GM12865 (cell line): ENCODE measurements at regions not wholly inside any gene's neighbourhood (a gene's known extent, or its start where the extent isn't known, plus 50 kb on each side); places are given as distances from the start of the nearest gene placed in this dataset.

Source experiments
- DNase-seq: peaks from one replicate; pipeline ENCODE4 v3.0.0; 2010; ENCODE audit warnings: low read depth
- H3K4me3 ChIP-seq: 2 replicates; pipeline ENCODE4 v1.5.1; 2011; ENCODE audit warnings: mild to moderate bottlenecking, low read depth, low read length, control low read depth
- TF ChIP-seq, protein P1 (sequence below): IDR thresholded peaks from 2 replicates; pipeline ENCODE4 v1.5.1; 2011; ENCODE audit warnings: low read length, control low read depth, low read depth, inconsistent platforms; ENCODE audit not compliant: insufficient read depth; ENCODE audit errors: missing control alignments

- no peak for DNase-seq
- TF ChIP-seq, protein P1, sequence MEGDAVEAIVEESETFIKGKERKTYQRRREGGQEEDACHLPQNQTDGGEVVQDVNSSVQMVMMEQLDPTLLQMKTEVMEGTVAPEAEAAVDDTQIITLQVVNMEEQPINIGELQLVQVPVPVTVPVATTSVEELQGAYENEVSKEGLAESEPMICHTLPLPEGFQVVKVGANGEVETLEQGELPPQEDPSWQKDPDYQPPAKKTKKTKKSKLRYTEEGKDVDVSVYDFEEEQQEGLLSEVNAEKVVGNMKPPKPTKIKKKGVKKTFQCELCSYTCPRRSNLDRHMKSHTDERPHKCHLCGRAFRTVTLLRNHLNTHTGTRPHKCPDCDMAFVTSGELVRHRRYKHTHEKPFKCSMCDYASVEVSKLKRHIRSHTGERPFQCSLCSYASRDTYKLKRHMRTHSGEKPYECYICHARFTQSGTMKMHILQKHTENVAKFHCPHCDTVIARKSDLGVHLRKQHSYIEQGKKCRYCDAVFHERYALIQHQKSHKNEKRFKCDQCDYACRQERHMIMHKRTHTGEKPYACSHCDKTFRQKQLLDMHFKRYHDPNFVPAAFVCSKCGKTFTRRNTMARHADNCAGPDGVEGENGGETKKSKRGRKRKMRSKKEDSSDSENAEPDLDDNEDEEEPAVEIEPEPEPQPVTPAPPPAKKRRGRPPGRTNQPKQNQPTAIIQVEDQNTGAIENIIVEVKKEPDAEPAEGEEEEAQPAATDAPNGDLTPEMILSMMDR, result no peak
- no peak overlapping the region for H3K4me3 ChIP-seq
Observed at GRCh38 chr11:11069841-11070835, 212.3 kb upstream of the ZBED5 start.

GRCh38 chr11:11068113-11068512 is 210.3 kb upstream of the ZBED5 start:
- H3K4me3 ChIP-seq, result no peak overlapping the region
- DNase-seq, result no peak
- TF ChIP-seq, protein P1, result no peak

GRCh38 chr11:11065396-11065795 is 207.5 kb upstream of the ZBED5 start:
- no peak for DNase-seq
- H3K4me3 ChIP-seq, result no peak overlapping the region
- TF ChIP-seq, protein P1, result no peak

GRCh38 chr11:11057472-11057854 is 199.6 kb upstream of the ZBED5 start:
- no peak overlapping the region for H3K4me3 ChIP-seq
- no peak for DNase-seq
- TF ChIP-seq, protein P1, result no peak

DNA sequence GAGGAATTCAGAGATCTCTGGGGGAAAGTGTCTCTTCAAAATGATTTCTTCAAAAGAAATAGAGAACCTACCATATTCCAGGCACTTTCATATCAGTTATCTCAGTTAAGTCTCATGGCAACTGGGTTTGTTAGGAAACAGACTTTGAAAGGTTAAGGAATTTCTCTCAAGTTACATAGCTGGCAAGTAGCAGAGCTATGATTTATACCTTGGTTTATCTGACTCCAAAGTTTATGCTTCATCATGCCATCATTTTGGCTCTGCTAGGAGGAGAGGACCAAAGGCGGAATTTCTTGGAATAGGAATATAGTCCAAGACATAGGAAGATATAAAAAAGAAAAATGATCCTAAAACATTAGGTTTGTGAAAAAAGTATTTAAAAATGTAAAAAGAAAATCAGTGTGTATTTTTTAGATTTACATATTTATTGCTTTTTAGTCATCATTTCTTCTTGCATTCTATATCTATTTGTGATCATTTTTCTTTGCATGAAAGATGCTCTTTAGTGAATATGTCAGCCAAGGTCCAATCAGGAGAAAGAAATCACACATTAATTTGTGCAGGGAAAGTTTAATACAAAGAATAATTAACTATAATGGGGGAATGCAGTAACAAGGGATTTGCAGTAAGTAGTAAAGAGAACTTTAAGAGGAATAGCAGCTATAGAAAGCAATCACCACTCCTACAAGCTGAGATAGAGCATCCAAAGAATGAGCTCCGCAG is 199.1 kb upstream of the ZBED5 start:
- DNase-seq, result no peak
- TF ChIP-seq, protein P1, result no peak
- H3K4me3 ChIP-seq, result no peak overlapping the region

GRCh38 chr11:11056316-11056715 is 198.5 kb upstream of the ZBED5 start:
- TF ChIP-seq, protein P1, result no peak
- no peak for DNase-seq
- H3K4me3 ChIP-seq, result no peak overlapping the region
